GM23248 (cell line): ENCODE measurements at regions not wholly inside any gene's neighbourhood (a gene's known extent, or its start where the extent isn't known, plus 50 kb on each side); places are given as distances from the start of the nearest gene placed in this dataset.
"Not testable (repeated sequence)": the region's sequence is repeated elsewhere in the genome, so short reads cannot be mapped to it uniquely, and the experiment has no call there.

Experiments used
- EZH2 ChIP-seq: fragments of 200-600 bp; sonication (generic); IDR thresholded peaks from 2 replicates; pipeline ENCODE4 v1.6.1; 2018; ENCODE audit warnings: antibody characterized with exemption, mild to moderate bottlenecking; ENCODE audit not compliant: insufficient read depth, poor library complexity, severe bottlenecking
- EZH2phosphoT487 ChIP-seq: fragments of 200-600 bp; sonication (generic); IDR thresholded peaks from 2 replicates; pipeline ENCODE4 v1.6.1; 2018; ENCODE audit warnings: antibody characterized with exemption, moderate library complexity, mild to moderate bottlenecking, low read depth; ENCODE audit not compliant: insufficient read depth

DNA sequence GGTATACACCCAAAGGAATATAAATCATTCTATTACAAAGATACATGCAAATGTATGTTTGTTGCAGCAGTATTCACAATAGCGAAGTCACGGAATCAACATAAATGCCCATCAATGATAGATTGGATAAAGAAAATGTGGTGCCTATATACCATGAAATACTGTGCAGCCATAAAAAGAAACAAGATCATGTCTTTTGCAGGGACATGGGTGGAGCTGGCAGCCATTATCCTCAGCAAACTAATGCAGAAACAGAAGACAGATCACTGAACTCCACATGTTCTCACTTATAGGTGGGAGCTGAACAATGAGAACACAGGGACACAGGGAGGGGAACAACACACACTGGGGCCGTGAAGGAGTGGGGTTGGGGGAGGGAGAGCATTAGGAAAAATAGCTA is 315.2 kb downstream of the CPS1 start:
- TF ChIP-seq EZH2, EZH2phosphoT487: not testable (repeated sequence)
